Esophagus muscularis mucosa (tissue), 4 donors: ENCODE measurements at regions not wholly inside any gene's neighbourhood (a gene's known extent, or its start where the extent isn't known, plus 50 kb on each side); places are given as distances from the start of the nearest gene placed in this dataset.

Source experiments
- DNase-seq: peaks from one replicate; pipeline ENCODE4 v3.0.0-alpha.2; 2017; ENCODE audit errors: extremely low spot score
- H3K27ac ChIP-seq, 4 donors: fragments of 200-600 bp; sonication (generic); replicated peaks in 1 of 4; 1 replicate in 3 of 4; 2 replicates in 1 of 4; pipeline ENCODE4 v1.5.1; 2016 to 2019; ENCODE audit warnings: mild to moderate bottlenecking in 1 of 4
- H3K27me3 ChIP-seq, 4 donors: fragments of 200-600 bp; sonication (generic); one replicate each; pipeline versions ENCODE4 v1.5.1 to v1.6.0; 2016 to 2019
- H3K36me3 ChIP-seq, 4 donors: fragments of 200-600 bp; sonication (generic); one replicate each; pipeline ENCODE4 v1.5.1; 2016 to 2019
- H3K4me1 ChIP-seq, 4 donors: fragments of 200-600 bp; sonication (generic); one replicate each; pipeline ENCODE4 v1.5.1; 2016 to 2019
- H3K4me3 ChIP-seq, 4 donors: fragments of 200-600 bp; sonication (generic); 1 replicate in 2 of 4; 2 replicates in 2 of 4; pipeline ENCODE4 v1.5.1; 2016 to 2019; ENCODE audit warnings: mild to moderate bottlenecking in 4 of 4, moderate library complexity in 1 of 4
- H3K9me3 ChIP-seq, 4 donors: fragments of 200-600 bp; sonication (generic); 1 replicate in 3 of 4; 2 replicates in 1 of 4; pipeline ENCODE4 v1.5.1; 2016 to 2019
- CTCF ChIP-seq, 3 experiments: fragments of 200-600 bp in 2 of 3; fragments of 450-650 bp in 1 of 3; sonication (generic) in 2 of 3; IDR thresholded peaks; one replicate each; pipeline ENCODE4 v1.5.1; 2017 to 2019; ENCODE audit warnings: antibody characterized with exemption in 3 of 3, mild to moderate bottlenecking in 2 of 3, moderate library complexity in 1 of 3
- EP300 ChIP-seq: sonication (generic); formaldehyde crosslinking; IDR thresholded peaks from one replicate; pipeline ENCODE4 v1.6.1; 2017; ENCODE audit warnings: antibody characterized with exemption
- POLR2A ChIP-seq: fragments of 450-650 bp; IDR thresholded peaks from one replicate; pipeline ENCODE4 v1.6.1; 2017; ENCODE audit warnings: antibody characterized with exemption, moderate library complexity, mild to moderate bottlenecking, low read depth
- POLR2AphosphoS5 ChIP-seq, 2 donors: sonication (generic); formaldehyde crosslinking; IDR thresholded peaks; one replicate each; pipeline ENCODE4 v1.6.1; 2017; ENCODE audit warnings: antibody characterized with exemption in 2 of 2
- WGBS: methylation state at CpG from one replicate; pipeline ENCODE4 v1.1.5; 2018; 5-methylcytosine and 5-hydroxymethylcytosine counted together
- intact Hi-C: fragments of 100-400 bp; cut with DNase I; formaldehyde crosslinking; loops from one replicate; pipeline ENCODE4 v1.15.1; 2023

GRCh38 chr2:16243411-16243996 is 303.2 kb downstream of the MYCN start:
- H3K27me3 ChIP-seq, result no peaks in the 10 kb centered on the region
- no peaks in the 10 kb centered on the region for H3K36me3 ChIP-seq
- no peak overlapping the region for H3K4me3 ChIP-seq
- 90% methylated on average over 10 of the region's 10 CpGs for WGBS
- no peaks in the 10 kb centered on the region for H3K9me3 ChIP-seq
- H3K4me1 ChIP-seq, result no peaks in the 10 kb centered on the region
- TF ChIP-seq CTCF (IDR thresholded peaks at IDR 0.05), result no peak
- TF ChIP-seq EP300, result no peak
- no peak for TF ChIP-seq POLR2A
- no peak for DNase-seq
- intact Hi-C loops, result no loop called here
- no peak overlapping the region for H3K27ac ChIP-seq

- H3K4me3 ChIP-seq, result no peak overlapping the region
- H3K27me3 ChIP-seq, result no peaks in the 10 kb centered on the region
- TF ChIP-seq POLR2AphosphoS5 (IDR thresholded peaks at IDR 0.05) (no peak), CTCF (IDR thresholded peaks at IDR 0.05) (no peak), EP300 (no peak), POLR2A (no peak)
- no peak for DNase-seq
- intact Hi-C loops, result no loop called here
- H3K4me1 ChIP-seq, result no peaks in the 10 kb centered on the region
- no peaks in the 10 kb centered on the region for H3K36me3 ChIP-seq
- H3K27ac ChIP-seq, result no peak overlapping the region
- no peaks in the 10 kb centered on the region for H3K9me3 ChIP-seq
Measured at GRCh38 chr2:16242906-16243305, 302.6 kb downstream of the MYCN start.

- H3K4me3 ChIP-seq, result no peak overlapping the region
- TF ChIP-seq EP300, result no peak
- TF ChIP-seq POLR2AphosphoS5 (IDR thresholded peaks at IDR 0.05), result no peak
- TF ChIP-seq CTCF (IDR thresholded peaks at IDR 0.05), result no peak
- no peak for TF ChIP-seq POLR2A
- 77% methylated on average over 6 of the region's 6 CpGs for WGBS
- DNase-seq, result no peak
- no peaks in the 10 kb centered on the region for H3K27me3 ChIP-seq
- no peaks in the 10 kb centered on the region for H3K4me1 ChIP-seq
- no peaks in the 10 kb centered on the region for H3K9me3 ChIP-seq
- H3K36me3 ChIP-seq, result no peaks in the 10 kb centered on the region
- no peak overlapping the region for H3K27ac ChIP-seq
- intact Hi-C loops, result no loop called here
Measured at GRCh38 chr2:16241166-16242160, 301.1 kb downstream of the MYCN start.

GRCh38 chr2:16240402-16240801 is 300.1 kb downstream of the MYCN start:
- Histone ChIP-seq H3K4me3 (no peak overlapping the region), H3K27ac (no peak overlapping the region), H3K27me3 (peaks cover 0 to 4% (median 0%) of the 10 kb centered on the region in 4 donors), H3K36me3 (no peaks in the 10 kb centered on the region), H3K9me3 (no peaks in the 10 kb centered on the region), H3K4me1 (no peaks in the 10 kb centered on the region)
- intact Hi-C loops, result no loop called here
- no peak for DNase-seq
- TF ChIP-seq CTCF (IDR thresholded peaks at IDR 0.05) (no peak), EP300 (no peak), POLR2A (no peak), POLR2AphosphoS5 (IDR thresholded peaks at IDR 0.05) (no peak)
- WGBS, result 79% methylated on average over 3 of the region's 3 CpGs
